ENCODE measurements at regions not wholly inside any gene's neighbourhood (a gene's known extent, or its start where the extent isn't known, plus 50 kb on each side); places are given as distances from the start of the nearest gene placed in this dataset.

GRCh38 chr15:92305343-92305742 lies 88.3 kb upstream of the ST8SIA2 start:
- no peak for DNase-seq

GRCh38 chr15:92306663-92307062 lies 87.0 kb upstream of the ST8SIA2 start:
- no peak for DNase-seq

GRCh38 chr15:92315144-92315543 lies 78.5 kb upstream of the ST8SIA2 start:
- no peak for DNase-seq

- no peak for DNase-seq
Observed at GRCh38 chr15:92315595-92316211, 78.0 kb upstream of the ST8SIA2 start.

- no peak for DNase-seq
Observed at GRCh38 chr15:92316586-92317295, 76.9 kb upstream of the ST8SIA2 start.

- DNase-seq: no peak
Observed at GRCh38 chr15:92320012-92320699, 73.5 kb upstream of the ST8SIA2 start.

GRCh38 chr15:92322566-92323355 lies 70.9 kb upstream of the ST8SIA2 start:
- DNase-seq: no peak

- DNase-seq: no peak
Observed at GRCh38 chr15:92323525-92323924, 70.2 kb upstream of the ST8SIA2 start.

GRCh38 chr15:92324101-92324963 lies 69.3 kb upstream of the ST8SIA2 start:
- DNase-seq: no peak

GRCh38 chr15:92326236-92326635 lies 67.4 kb upstream of the ST8SIA2 start:
- no peak for DNase-seq

GRCh38 chr15:92327033-92327432 lies 66.6 kb upstream of the ST8SIA2 start:
- DNase-seq: no peak

GRCh38 chr15:92328207-92328606 lies 65.5 kb upstream of the ST8SIA2 start:
- no peak for DNase-seq

GRCh38 chr15:92332125-92332899 lies 61.4 kb upstream of the ST8SIA2 start:
- DNase-seq: no peak

- DNase-seq: no peak
Observed at GRCh38 chr15:92333709-92334108, 60.0 kb upstream of the ST8SIA2 start.

GRCh38 chr15:92336419-92336987 lies 57.2 kb upstream of the ST8SIA2 start:
- DNase-seq: no peak

GRCh38 chr15:92339361-92339760 lies 54.3 kb upstream of the ST8SIA2 start:
- no peak for DNase-seq

All from NCI-H226 (cell line).